ENCODE measurements at regions not wholly inside any gene's neighbourhood (a gene's known extent, or its start where the extent isn't known, plus 50 kb on each side); places are given as distances from the start of the nearest gene placed in this dataset.

GRCh38 chrX:82627568-82627967, 880.5 kb upstream of the POU3F4 start:
- Histone ChIP-seq H3K4me1 (ENCODE audit: control insufficient read depth in 2 of 2, insufficient read depth in 2 of 2, low read length in 1 of 2) (no peaks in the 10 kb centered on the region), H3K36me3 (ENCODE audit: control insufficient read depth in 2 of 2, insufficient read depth in 2 of 2, low read length in 1 of 2) (no peaks in the 10 kb centered on the region), H3K4me3 (ENCODE audit: low read depth in 1 of 2, low read length in 2 of 2) (no peak overlapping the region), H3K27me3 (ENCODE audit: control insufficient read depth in 1 of 2, insufficient read depth in 2 of 2, low read length in 2 of 2) (no peaks in the 10 kb centered on the region), H3K27ac (ENCODE audit: low read depth in 2 of 2, low read length in 1 of 2) (no peak overlapping the region), H3K9me3 (ENCODE audit: control insufficient read depth in 2 of 2, insufficient read depth in 1 of 2, low read depth in 1 of 2, low read length in 1 of 2) (no peaks in the 10 kb centered on the region)
- WGBS, 2 donors, result 69 to 79% methylated on average over 4 of the region's 4 CpGs

GRCh38 chrX:82648062-82648461, 860.0 kb upstream of the POU3F4 start:
- Histone ChIP-seq H3K27me3 (ENCODE audit: control insufficient read depth in 1 of 2, insufficient read depth in 2 of 2, low read length in 2 of 2) (no peaks in the 10 kb centered on the region), H3K4me3 (ENCODE audit: low read depth in 1 of 2, low read length in 2 of 2) (no peak overlapping the region), H3K36me3 (ENCODE audit: control insufficient read depth in 2 of 2, insufficient read depth in 2 of 2, low read length in 1 of 2) (no peaks in the 10 kb centered on the region), H3K9me3 (ENCODE audit: control insufficient read depth in 2 of 2, insufficient read depth in 1 of 2, low read depth in 1 of 2, low read length in 1 of 2) (peaks cover 0 to 2% of the 10 kb centered on the region in 2 donors), H3K4me1 (ENCODE audit: control insufficient read depth in 2 of 2, insufficient read depth in 2 of 2, low read length in 1 of 2) (no peaks in the 10 kb centered on the region), H3K27ac (ENCODE audit: low read depth in 2 of 2, low read length in 1 of 2) (no peak overlapping the region)
- WGBS, 2 donors, result 82 to 84% methylated on average over 2 of the region's 2 CpGs

- Histone ChIP-seq H3K4me1 (ENCODE audit: control insufficient read depth in 2 of 2, insufficient read depth in 2 of 2, low read length in 1 of 2) (no peaks in the 10 kb centered on the region), H3K27me3 (ENCODE audit: control insufficient read depth in 1 of 2, insufficient read depth in 2 of 2, low read length in 2 of 2) (no peaks in the 10 kb centered on the region), H3K36me3 (ENCODE audit: control insufficient read depth in 2 of 2, insufficient read depth in 2 of 2, low read length in 1 of 2) (no peaks in the 10 kb centered on the region), H3K9me3 (ENCODE audit: control insufficient read depth in 2 of 2, insufficient read depth in 1 of 2, low read depth in 1 of 2, low read length in 1 of 2) (peaks cover 0 to 2% of the 10 kb centered on the region in 2 donors), H3K4me3 (ENCODE audit: low read depth in 1 of 2, low read length in 2 of 2) (no peak overlapping the region), H3K27ac (ENCODE audit: low read depth in 2 of 2, low read length in 1 of 2) (no peak overlapping the region)
- 74 to 90% methylated on average over 5 of the region's 5 CpGs for WGBS, 2 donors
Observed at GRCh38 chrX:82649645-82650044, 858.4 kb upstream of the POU3F4 start.

GRCh38 chrX:82658492-82658891, 849.6 kb upstream of the POU3F4 start:
- no peak overlapping the region for H3K4me3 ChIP-seq (ENCODE audit: low read depth in 1 of 2, low read length in 2 of 2)
- H3K4me1 ChIP-seq (ENCODE audit: control insufficient read depth in 2 of 2, insufficient read depth in 2 of 2, low read length in 1 of 2), result no peaks in the 10 kb centered on the region
- H3K27me3 ChIP-seq (ENCODE audit: control insufficient read depth in 1 of 2, insufficient read depth in 2 of 2, low read length in 2 of 2), result peaks cover 0 to 3% of the 10 kb centered on the region in 2 donors
- H3K9me3 ChIP-seq (ENCODE audit: control insufficient read depth in 2 of 2, insufficient read depth in 1 of 2, low read depth in 1 of 2, low read length in 1 of 2), result no peaks in the 10 kb centered on the region
- H3K27ac ChIP-seq (ENCODE audit: low read depth in 2 of 2, low read length in 1 of 2), result no peak overlapping the region
- WGBS, 2 donors, result 45 to 49% methylated on average over 3 of the region's 3 CpGs
- no peaks in the 10 kb centered on the region for H3K36me3 ChIP-seq (ENCODE audit: control insufficient read depth in 2 of 2, insufficient read depth in 2 of 2, low read length in 1 of 2)

GRCh38 chrX:82666355-82666754, 841.7 kb upstream of the POU3F4 start:
- Histone ChIP-seq H3K27ac (ENCODE audit: low read depth in 2 of 2, low read length in 1 of 2) (no peak overlapping the region), H3K4me3 (ENCODE audit: low read depth in 1 of 2, low read length in 2 of 2) (no peak overlapping the region), H3K27me3 (ENCODE audit: control insufficient read depth in 1 of 2, insufficient read depth in 2 of 2, low read length in 2 of 2) (peaks cover 0 to 3% of the 10 kb centered on the region in 2 donors), H3K4me1 (ENCODE audit: control insufficient read depth in 2 of 2, insufficient read depth in 2 of 2, low read length in 1 of 2) (no peaks in the 10 kb centered on the region), H3K9me3 (ENCODE audit: control insufficient read depth in 2 of 2, insufficient read depth in 1 of 2, low read depth in 1 of 2, low read length in 1 of 2) (no peaks in the 10 kb centered on the region), H3K36me3 (ENCODE audit: control insufficient read depth in 2 of 2, insufficient read depth in 2 of 2, low read length in 1 of 2) (no peaks in the 10 kb centered on the region)
- WGBS, 2 donors, result 38 to 39% methylated on average over 3 of the region's 3 CpGs

GRCh38 chrX:82675104-82675503, 833.0 kb upstream of the POU3F4 start:
- peaks cover 0 to 3% of the 10 kb centered on the region in 2 donors for H3K27me3 ChIP-seq (ENCODE audit: control insufficient read depth in 1 of 2, insufficient read depth in 2 of 2, low read length in 2 of 2)
- no peaks in the 10 kb centered on the region for H3K4me1 ChIP-seq (ENCODE audit: control insufficient read depth in 2 of 2, insufficient read depth in 2 of 2, low read length in 1 of 2)
- no peaks in the 10 kb centered on the region for H3K36me3 ChIP-seq (ENCODE audit: control insufficient read depth in 2 of 2, insufficient read depth in 2 of 2, low read length in 1 of 2)
- H3K9me3 ChIP-seq (ENCODE audit: control insufficient read depth in 2 of 2, insufficient read depth in 1 of 2, low read depth in 1 of 2, low read length in 1 of 2), result no peaks in the 10 kb centered on the region
- H3K27ac ChIP-seq (ENCODE audit: low read depth in 2 of 2, low read length in 1 of 2), result no peak overlapping the region
- no peak overlapping the region for H3K4me3 ChIP-seq (ENCODE audit: low read depth in 1 of 2, low read length in 2 of 2)

GRCh38 chrX:82676386-82676785, 831.7 kb upstream of the POU3F4 start:
- Histone ChIP-seq H3K27ac (ENCODE audit: low read depth in 2 of 2, low read length in 1 of 2) (no peak overlapping the region), H3K36me3 (ENCODE audit: control insufficient read depth in 2 of 2, insufficient read depth in 2 of 2, low read length in 1 of 2) (no peaks in the 10 kb centered on the region), H3K9me3 (ENCODE audit: control insufficient read depth in 2 of 2, insufficient read depth in 1 of 2, low read depth in 1 of 2, low read length in 1 of 2) (no peaks in the 10 kb centered on the region), H3K4me3 (ENCODE audit: low read depth in 1 of 2, low read length in 2 of 2) (no peak overlapping the region), H3K27me3 (ENCODE audit: control insufficient read depth in 1 of 2, insufficient read depth in 2 of 2, low read length in 2 of 2) (no peaks in the 10 kb centered on the region), H3K4me1 (ENCODE audit: control insufficient read depth in 2 of 2, insufficient read depth in 2 of 2, low read length in 1 of 2) (no peaks in the 10 kb centered on the region)
- WGBS, 2 donors, result 43 to 60% methylated on average over 2 of the region's 2 CpGs

GRCh38 chrX:82677286-82677685, 830.8 kb upstream of the POU3F4 start:
- 63 to 77% methylated on average over 3 of the region's 3 CpGs for WGBS, 2 donors
- Histone ChIP-seq H3K27ac (ENCODE audit: low read depth in 2 of 2, low read length in 1 of 2) (no peak overlapping the region), H3K9me3 (ENCODE audit: control insufficient read depth in 2 of 2, insufficient read depth in 1 of 2, low read depth in 1 of 2, low read length in 1 of 2) (no peaks in the 10 kb centered on the region), H3K27me3 (ENCODE audit: control insufficient read depth in 1 of 2, insufficient read depth in 2 of 2, low read length in 2 of 2) (no peaks in the 10 kb centered on the region), H3K4me1 (ENCODE audit: control insufficient read depth in 2 of 2, insufficient read depth in 2 of 2, low read length in 1 of 2) (no peaks in the 10 kb centered on the region), H3K36me3 (ENCODE audit: control insufficient read depth in 2 of 2, insufficient read depth in 2 of 2, low read length in 1 of 2) (no peaks in the 10 kb centered on the region), H3K4me3 (ENCODE audit: low read depth in 1 of 2, low read length in 2 of 2) (no peak overlapping the region)

GRCh38 chrX:82692991-82693390, 815.1 kb upstream of the POU3F4 start:
- 28 to 48% methylated on average over 3 of the region's 3 CpGs for WGBS, 2 donors
- Histone ChIP-seq H3K4me1 (ENCODE audit: control insufficient read depth in 2 of 2, insufficient read depth in 2 of 2, low read length in 1 of 2) (no peaks in the 10 kb centered on the region), H3K36me3 (ENCODE audit: control insufficient read depth in 2 of 2, insufficient read depth in 2 of 2, low read length in 1 of 2) (no peaks in the 10 kb centered on the region), H3K9me3 (ENCODE audit: control insufficient read depth in 2 of 2, insufficient read depth in 1 of 2, low read depth in 1 of 2, low read length in 1 of 2) (no peaks in the 10 kb centered on the region), H3K27me3 (ENCODE audit: control insufficient read depth in 1 of 2, insufficient read depth in 2 of 2, low read length in 2 of 2) (no peaks in the 10 kb centered on the region), H3K27ac (ENCODE audit: low read depth in 2 of 2, low read length in 1 of 2) (no peak overlapping the region), H3K4me3 (ENCODE audit: low read depth in 1 of 2, low read length in 2 of 2) (no peak overlapping the region)

GRCh38 chrX:82695066-82695465, 813.0 kb upstream of the POU3F4 start:
- Histone ChIP-seq H3K4me1 (ENCODE audit: control insufficient read depth in 2 of 2, insufficient read depth in 2 of 2, low read length in 1 of 2) (no peaks in the 10 kb centered on the region), H3K27me3 (ENCODE audit: control insufficient read depth in 1 of 2, insufficient read depth in 2 of 2, low read length in 2 of 2) (peaks cover 0 to 4% of the 10 kb centered on the region in 2 donors), H3K4me3 (ENCODE audit: low read depth in 1 of 2, low read length in 2 of 2) (no peak overlapping the region), H3K9me3 (ENCODE audit: control insufficient read depth in 2 of 2, insufficient read depth in 1 of 2, low read depth in 1 of 2, low read length in 1 of 2) (no peaks in the 10 kb centered on the region), H3K36me3 (ENCODE audit: control insufficient read depth in 2 of 2, insufficient read depth in 2 of 2, low read length in 1 of 2) (no peaks in the 10 kb centered on the region), H3K27ac (ENCODE audit: low read depth in 2 of 2, low read length in 1 of 2) (no peak overlapping the region)
- WGBS, 2 donors, result 89 to 91% methylated on average over 2 of the region's 2 CpGs
